Ovary (tissue), 7 donors: ENCODE measurements at regions not wholly inside any gene's neighbourhood (a gene's known extent, or its start where the extent isn't known, plus 50 kb on each side); places are given as distances from the start of the nearest gene placed in this dataset.

ENCODE experiments used
- DNase-seq, 5 donors: peaks; one replicate each; pipeline ENCODE4 v3.0.0-alpha.2; 2019 to 2020
- H3K27ac ChIP-seq, 2 donors: fragments of 200-600 bp; one replicate each; pipeline versions ENCODE4 v1.5.1 to v1.8.0; 2019 to 2022
- H3K27me3 ChIP-seq: fragments of 200-600 bp; one replicate; pipeline ENCODE4 v1.8.0; 2022
- H3K36me3 ChIP-seq: fragments of 200-600 bp; sonication (generic); one replicate; pipeline ENCODE4 v1.5.1; 2019
- H3K4me1 ChIP-seq: one replicate; pipeline ENCODE4 v1.8.1; 2013; ENCODE audit warnings: mild to moderate bottlenecking, moderate library complexity; ENCODE audit not compliant: insufficient read depth
- H3K4me3 ChIP-seq: fragments of 200-600 bp; sonication (generic); one replicate; pipeline ENCODE4 v1.5.1; 2017
- H3K9me3 ChIP-seq, 2 donors: fragments of 200-600 bp in 1 of 2; sonication (generic) in 1 of 2; one replicate each; pipeline versions ENCODE4 v1.5.1 to v1.8.1; 2013 to 2019; ENCODE audit warnings: mild to moderate bottlenecking in 1 of 2, moderate library complexity in 1 of 2
- EP300 ChIP-seq: sonication (generic); formaldehyde crosslinking; IDR thresholded peaks from one replicate; pipeline ENCODE4 v1.6.1; 2017; ENCODE audit warnings: antibody characterized with exemption
- POLR2A ChIP-seq: fragments of 450-650 bp; IDR thresholded peaks from one replicate; pipeline ENCODE4 v1.6.1; 2017; ENCODE audit warnings: antibody characterized with exemption, mild to moderate bottlenecking, moderate library complexity
- WGBS, 3 donors: extraction: QIAGEN DNeasy Blood & Tissue Kit in 1 of 3; methylation state at CpG; one replicate each; pipeline versions ENCODE4 v1.1.5 to v1.1.7; 2013 to 2017; 5-methylcytosine and 5-hydroxymethylcytosine counted together
- intact Hi-C, 4 donors: fragments of 100-400 bp; cut with DNase I; formaldehyde crosslinking; loops; one replicate each; pipeline versions ENCODE4 v1.11.0 to v1.15.1; 2022 to 2023
- TF ChIP-seq, protein P1 (sequence below), 3 donors: fragments of 450-650 bp in 2 of 3; fragments of 200-600 bp in 1 of 3; IDR thresholded peaks; one replicate each; pipeline versions ENCODE4 v1.5.1 to v1.8.0; 2016 to 2022; ENCODE audit warnings: antibody characterized with exemption in 3 of 3, mild to moderate bottlenecking in 1 of 3
- donor health status: DM: no; HTN: no; CAD: no; lungs with moderate emphysema.
- donor health status: DM: no; HTN: no; CAD: no.
- donor health status: Bipolar disorder and iron deficiency.
- donor health status: DM: no; HTN: no; CAD: no.
- donor health status: DM: yes; HTN: yes; CAD: no.

DNA sequence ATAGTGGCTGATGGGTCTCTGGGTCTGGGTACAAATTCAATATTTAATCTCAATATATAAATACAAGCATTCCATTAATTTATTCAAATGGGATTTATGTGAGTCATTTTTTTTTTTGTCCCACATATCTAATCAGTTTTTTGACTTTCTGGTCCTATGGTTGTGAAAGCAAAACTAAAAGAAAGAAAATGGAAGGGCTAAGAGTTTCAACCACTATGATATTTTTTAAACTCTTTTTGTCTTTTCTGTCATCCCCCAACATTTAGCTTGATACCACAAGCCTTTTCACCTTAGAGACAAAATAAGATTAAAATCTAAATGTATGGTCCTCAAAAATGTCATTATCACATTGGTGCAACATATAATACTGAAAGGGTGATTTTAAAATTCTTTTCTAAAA, 602.7 kb upstream of the CHRM3 start:
- Histone ChIP-seq H3K27me3 (no peaks in the 10 kb centered on the region), H3K4me1 (no peaks in the 10 kb centered on the region), H3K36me3 (no peaks in the 10 kb centered on the region), H3K4me3 (no peak overlapping the region), H3K27ac (no peak overlapping the region), H3K9me3 (no peaks in the 10 kb centered on the region)
- no peak for DNase-seq
- no peak for TF ChIP-seq POLR2A
- TF ChIP-seq, protein P1, sequence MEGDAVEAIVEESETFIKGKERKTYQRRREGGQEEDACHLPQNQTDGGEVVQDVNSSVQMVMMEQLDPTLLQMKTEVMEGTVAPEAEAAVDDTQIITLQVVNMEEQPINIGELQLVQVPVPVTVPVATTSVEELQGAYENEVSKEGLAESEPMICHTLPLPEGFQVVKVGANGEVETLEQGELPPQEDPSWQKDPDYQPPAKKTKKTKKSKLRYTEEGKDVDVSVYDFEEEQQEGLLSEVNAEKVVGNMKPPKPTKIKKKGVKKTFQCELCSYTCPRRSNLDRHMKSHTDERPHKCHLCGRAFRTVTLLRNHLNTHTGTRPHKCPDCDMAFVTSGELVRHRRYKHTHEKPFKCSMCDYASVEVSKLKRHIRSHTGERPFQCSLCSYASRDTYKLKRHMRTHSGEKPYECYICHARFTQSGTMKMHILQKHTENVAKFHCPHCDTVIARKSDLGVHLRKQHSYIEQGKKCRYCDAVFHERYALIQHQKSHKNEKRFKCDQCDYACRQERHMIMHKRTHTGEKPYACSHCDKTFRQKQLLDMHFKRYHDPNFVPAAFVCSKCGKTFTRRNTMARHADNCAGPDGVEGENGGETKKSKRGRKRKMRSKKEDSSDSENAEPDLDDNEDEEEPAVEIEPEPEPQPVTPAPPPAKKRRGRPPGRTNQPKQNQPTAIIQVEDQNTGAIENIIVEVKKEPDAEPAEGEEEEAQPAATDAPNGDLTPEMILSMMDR (IDR thresholded peaks at IDR 0.05), result no peak
- TF ChIP-seq EP300, result no peak
- intact Hi-C loops, result no loop called here

GRCh38 chr1:238779716-238780115, 606.7 kb upstream of the CHRM3 start:
- WGBS, 3 donors, result 76 to 83% (median 83%) methylated on average over 3 of the region's 3 CpGs
- no peak overlapping the region for H3K4me3 ChIP-seq
- no peaks in the 10 kb centered on the region for H3K4me1 ChIP-seq
- H3K27me3 ChIP-seq, result no peaks in the 10 kb centered on the region
- TF ChIP-seq, protein P1 (IDR thresholded peaks at IDR 0.05), result no peak
- TF ChIP-seq POLR2A (no peak), EP300 (no peak)
- H3K36me3 ChIP-seq, result no peaks in the 10 kb centered on the region
- intact Hi-C loops, result no loop called here
- DNase-seq, result no peak
- H3K27ac ChIP-seq, result no peak overlapping the region
- H3K9me3 ChIP-seq, result no peaks in the 10 kb centered on the region

DNA sequence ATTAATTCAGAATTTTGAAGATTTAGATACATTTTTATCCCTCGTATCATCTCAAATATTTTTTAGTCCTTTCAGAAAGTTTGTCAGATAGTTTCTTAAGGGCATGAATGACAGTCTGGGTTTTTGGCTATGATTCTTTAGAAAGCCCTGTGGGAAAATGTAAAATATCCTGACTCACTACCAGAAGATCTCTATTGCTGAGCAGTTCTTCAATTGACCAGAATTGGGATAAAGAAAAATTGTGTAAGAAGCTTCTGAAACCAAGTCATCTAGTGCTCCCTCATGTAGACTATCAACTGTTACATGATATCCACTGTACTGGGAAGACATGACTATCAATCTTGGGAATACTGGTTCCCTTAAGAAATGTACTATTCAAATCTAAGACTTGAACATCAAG, 608.3 kb upstream of the CHRM3 start:
- intact Hi-C loops, result no loop called here
- DNase-seq, result no peak
- TF ChIP-seq POLR2A (no peak), EP300 (no peak)
- TF ChIP-seq, protein P1 (IDR thresholded peaks at IDR 0.05), result no peak
- Histone ChIP-seq H3K27ac (no peak overlapping the region), H3K9me3 (no peaks in the 10 kb centered on the region), H3K36me3 (no peaks in the 10 kb centered on the region), H3K4me1 (no peaks in the 10 kb centered on the region), H3K4me3 (no peak overlapping the region), H3K27me3 (no peaks in the 10 kb centered on the region)
- 83 to 96% (median 94%) methylated on average over 1 of the region's 1 CpG for WGBS, 3 donors

GRCh38 chr1:238777551-238777950, 608.8 kb upstream of the CHRM3 start:
- H3K27me3 ChIP-seq, result no peaks in the 10 kb centered on the region
- H3K4me3 ChIP-seq, result no peak overlapping the region
- no peaks in the 10 kb centered on the region for H3K36me3 ChIP-seq
- TF ChIP-seq, protein P1 (IDR thresholded peaks at IDR 0.05), result no peak
- TF ChIP-seq EP300 (no peak), POLR2A (no peak)
- H3K27ac ChIP-seq, result no peak overlapping the region
- H3K4me1 ChIP-seq, result no peaks in the 10 kb centered on the region
- intact Hi-C loops, result no loop called here
- no peak for DNase-seq
- H3K9me3 ChIP-seq, result no peaks in the 10 kb centered on the region

GRCh38 chr1:238776126-238776525, 610.2 kb upstream of the CHRM3 start:
- TF ChIP-seq, protein P1 (IDR thresholded peaks at IDR 0.05), result no peak
- no peak for TF ChIP-seq POLR2A
- TF ChIP-seq EP300, result no peak
- H3K36me3 ChIP-seq, result no peaks in the 10 kb centered on the region
- no peaks in the 10 kb centered on the region for H3K9me3 ChIP-seq
- no peak overlapping the region for H3K4me3 ChIP-seq
- intact Hi-C loops, result no loop called here
- 91 to 95% (median 95%) methylated on average over 3 of the region's 3 CpGs for WGBS, 3 donors
- no peak for DNase-seq
- H3K27me3 ChIP-seq, result no peaks in the 10 kb centered on the region
- H3K27ac ChIP-seq, result no peak overlapping the region
- H3K4me1 ChIP-seq, result no peaks in the 10 kb centered on the region
